HG02763 (cell line): ENCODE measurements at regions not wholly inside any gene's neighbourhood (a gene's known extent, or its start where the extent isn't known, plus 50 kb on each side); places are given as distances from the start of the nearest gene placed in this dataset.

Experiments
- ATAC-seq: cut with Tn5 transposase; IDR thresholded peaks from one replicate; pipeline ENCODE4 v1.9.1; 2021; ENCODE audit warnings: mild to moderate bottlenecking, moderate library complexity; ENCODE audit not compliant: unreplicated experiment

DNA sequence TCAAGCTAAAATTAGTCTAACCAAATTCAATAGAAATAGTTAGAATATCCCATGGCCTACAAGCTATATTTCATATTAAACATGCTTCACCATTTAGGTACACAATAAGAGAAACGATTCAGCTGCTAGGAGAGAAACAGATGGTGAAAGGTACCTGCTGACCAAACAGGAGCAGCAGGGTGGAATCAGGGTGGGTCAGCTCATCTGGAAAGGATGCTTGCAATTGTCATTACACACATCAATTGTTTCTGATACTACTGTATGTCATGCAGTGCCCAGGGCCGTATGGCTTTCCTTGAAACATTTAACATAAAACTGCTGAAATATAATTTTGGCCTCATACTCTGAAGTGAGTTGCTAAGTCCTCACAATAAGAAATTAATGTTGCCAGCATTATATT, 776.0 kb downstream of the DACH1 start:
- ATAC-seq: no peak

DNA sequence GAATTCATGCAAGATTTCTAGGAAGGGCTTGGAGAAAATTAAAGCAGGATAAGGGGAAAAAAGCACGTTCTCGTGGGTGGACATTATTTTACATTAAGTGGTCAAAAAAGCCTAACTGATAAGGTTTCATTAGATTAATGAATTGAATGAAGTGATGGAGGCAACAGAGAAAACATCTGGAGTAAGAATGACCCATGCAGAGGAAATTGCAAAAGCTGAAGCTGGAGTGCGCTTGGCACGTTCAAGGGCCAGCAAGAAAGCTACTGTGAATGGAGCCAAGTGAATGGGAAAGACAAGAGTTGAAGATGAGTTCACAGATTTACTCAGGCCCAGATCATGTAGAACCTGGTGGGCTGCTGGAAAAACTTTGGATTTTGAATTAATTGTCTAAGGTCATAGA, 777.9 kb downstream of the DACH1 start:
- no peak for ATAC-seq

DNA sequence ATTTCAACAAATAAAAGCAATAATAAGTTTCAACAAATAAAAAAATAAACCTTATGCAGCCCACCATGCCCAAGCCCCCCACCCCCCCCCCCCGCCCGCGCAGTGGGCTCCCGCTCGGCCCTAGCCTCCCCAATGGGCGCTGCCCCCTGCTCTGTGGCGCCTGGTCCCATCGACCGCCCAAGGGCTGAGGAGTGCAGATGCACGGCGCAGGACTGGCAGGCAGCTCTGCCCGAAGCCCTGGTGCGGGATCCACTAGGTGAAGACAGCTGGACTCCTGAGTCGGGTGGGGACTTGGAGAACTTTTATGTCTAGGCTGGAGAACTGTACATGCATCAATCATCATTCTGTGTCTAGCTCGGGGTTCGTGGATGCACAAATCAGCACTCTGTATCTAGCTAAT, 779.6 kb downstream of the DACH1 start:
- no peak for ATAC-seq

DNA sequence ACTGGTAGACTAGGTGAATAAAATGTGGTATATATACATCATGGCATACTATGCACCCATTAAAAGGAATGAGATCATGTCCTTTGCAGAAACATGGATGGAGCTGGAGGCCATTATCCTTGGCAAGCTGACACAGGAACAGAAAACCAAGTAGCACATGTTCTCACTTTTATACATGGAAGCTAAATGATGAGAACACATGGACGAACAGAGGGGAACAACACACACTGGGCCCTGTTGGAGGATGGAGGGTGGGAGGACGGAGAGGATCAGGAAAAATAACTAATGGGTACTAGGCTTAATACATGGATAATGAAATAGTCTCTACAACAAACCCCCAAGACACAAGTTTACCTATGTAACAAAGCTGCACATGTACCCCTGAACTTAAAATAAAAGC, 780.0 kb downstream of the DACH1 start:
- no peak for ATAC-seq

DNA sequence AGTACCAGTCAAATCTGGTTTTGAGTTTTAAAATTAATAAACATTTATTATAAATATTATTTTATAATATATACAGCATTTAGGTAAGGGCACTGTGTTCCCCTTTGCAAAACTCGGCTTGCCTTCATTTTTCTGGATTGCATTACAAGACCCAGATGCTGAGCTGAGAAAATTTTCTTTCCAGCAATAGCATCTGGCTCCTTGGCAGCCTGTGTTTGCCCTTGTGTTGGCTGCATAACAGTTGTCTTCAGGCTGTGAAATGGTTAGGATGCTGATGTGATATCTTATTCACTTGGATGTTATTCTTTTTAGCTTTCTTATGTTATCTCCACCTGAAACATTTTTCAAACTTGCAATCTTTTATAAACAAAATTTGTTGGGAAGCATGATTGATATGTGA, 784.4 kb downstream of the DACH1 start:
- ATAC-seq: no peak

DNA sequence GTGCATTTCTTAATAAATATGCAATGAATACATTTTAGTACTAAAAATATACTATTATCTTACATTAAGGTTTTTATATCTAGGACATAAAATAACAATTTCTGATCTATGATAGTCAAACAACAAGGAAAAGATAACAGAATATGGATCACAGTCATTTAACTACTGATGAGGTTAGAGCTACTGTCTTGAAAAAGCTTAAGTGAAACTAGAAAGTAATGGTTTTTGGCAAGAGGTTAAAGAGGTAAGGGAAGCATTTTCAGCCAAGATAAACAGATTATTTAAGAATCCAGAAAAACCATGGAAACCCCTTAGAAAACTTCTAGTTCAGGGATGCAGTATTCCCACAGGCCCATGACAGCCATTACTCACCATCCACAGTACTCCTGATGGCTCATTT, 787.4 kb downstream of the DACH1 start:
- ATAC-seq: no peak

DNA sequence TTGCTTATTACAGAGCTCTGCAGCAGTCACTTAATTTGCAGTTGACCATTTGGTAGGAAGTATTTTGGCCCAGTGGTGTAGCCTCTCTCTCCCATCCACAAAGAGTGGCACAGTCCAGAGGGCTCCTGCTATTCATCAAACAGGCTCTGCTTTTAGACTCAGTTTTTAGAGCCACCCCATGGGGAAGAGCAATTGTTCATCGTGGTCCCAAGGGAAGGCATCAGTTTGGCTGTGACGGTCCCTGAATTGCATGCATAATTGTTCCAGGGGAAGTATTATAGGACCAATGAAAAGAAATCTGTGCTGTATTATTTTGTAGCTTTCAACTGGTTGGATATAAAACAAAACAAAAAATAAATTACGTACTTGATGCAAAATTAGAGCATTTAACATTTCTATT, 799.0 kb downstream of the DACH1 start:
- no peak for ATAC-seq

DNA sequence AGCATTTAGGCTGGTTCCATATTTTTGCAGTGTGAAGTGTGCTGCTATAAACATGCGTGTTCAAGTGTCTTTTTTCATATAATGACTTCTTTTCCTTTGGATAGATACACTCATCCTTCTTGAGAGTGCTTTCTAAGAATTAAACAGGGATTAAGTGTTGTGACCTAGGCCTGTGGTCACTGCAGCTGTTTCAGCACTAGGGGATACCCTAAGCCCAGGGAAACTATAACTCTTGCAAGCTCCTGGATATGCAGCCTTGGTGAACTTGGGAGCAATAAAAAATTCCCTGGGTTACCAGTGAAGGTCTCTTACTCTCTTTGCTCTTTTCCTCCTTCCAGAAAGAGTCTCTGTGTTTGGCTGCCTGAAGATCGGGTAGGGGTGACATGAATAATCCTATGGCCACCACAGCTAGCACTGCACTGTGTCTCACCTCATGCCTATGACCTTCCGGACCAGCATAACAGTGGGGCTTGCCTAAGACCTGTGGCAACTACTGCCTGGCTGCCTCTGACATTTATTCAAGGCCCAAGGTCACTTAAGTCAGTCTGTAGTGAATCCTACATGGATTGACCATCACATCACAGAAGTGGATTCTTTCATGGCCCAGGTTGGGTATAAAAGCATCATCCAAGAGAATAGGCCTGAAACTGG, 799.7 kb downstream of the DACH1 start:
- no peak for ATAC-seq

DNA sequence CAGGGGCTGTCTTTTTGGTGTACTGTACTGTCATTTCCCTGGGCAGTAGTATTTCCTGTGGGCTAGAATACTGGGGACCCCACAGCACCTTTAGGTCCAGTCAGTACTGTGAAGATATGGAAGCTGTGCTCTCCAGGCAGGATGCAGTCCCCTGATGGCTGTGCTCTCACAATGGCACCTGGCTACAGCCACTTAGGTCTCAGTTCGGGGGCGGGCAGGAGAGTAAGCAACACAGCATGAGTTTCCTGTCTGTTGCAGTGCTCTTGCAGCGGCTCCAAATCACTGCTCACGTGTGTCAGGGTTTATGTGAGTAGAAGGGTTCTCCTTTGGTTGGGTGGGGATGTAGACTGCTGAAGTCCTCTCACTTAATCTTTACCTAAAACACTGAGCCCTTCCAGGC, 810.4 kb downstream of the DACH1 start:
- no peak for ATAC-seq

DNA sequence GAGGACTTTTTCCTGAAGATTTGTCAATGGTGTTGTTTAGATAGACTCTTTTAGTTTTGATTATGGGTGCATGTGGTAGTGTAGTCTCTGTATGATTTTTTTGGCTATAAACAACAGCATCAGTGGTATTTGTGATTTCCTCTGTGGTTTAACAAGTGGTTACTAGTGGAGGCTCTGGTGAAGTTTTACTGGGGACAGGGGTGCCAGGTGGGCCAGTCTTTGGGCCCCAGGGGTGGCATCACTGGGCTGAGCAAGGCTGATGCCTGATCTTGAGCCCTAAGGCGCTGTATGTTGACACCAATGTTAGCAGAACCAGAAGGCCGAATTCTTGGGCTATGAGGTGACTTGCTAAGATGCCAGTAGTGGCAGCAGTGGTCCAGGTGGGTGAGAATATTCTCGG, 811.4 kb downstream of the DACH1 start:
- ATAC-seq: no peak

DNA sequence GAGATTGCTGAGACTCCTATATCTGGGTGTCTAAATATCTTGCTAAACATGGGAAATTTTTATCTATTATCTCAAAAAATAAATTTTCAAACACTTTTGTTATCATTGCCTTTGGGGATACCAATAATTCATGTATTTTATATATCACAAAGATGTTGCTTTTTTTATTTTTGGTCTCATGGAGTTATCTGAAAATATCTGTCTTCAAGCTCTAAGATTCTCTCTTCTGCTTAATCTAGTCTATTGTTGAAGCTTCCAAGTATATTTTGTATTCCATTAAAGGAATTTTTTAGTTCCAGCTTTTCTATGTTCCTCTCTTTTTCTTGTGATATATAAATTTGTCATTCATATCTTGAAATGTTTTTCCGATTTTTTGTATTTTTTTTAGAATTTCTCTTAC, 812.0 kb downstream of the DACH1 start:
- no peak for ATAC-seq

DNA sequence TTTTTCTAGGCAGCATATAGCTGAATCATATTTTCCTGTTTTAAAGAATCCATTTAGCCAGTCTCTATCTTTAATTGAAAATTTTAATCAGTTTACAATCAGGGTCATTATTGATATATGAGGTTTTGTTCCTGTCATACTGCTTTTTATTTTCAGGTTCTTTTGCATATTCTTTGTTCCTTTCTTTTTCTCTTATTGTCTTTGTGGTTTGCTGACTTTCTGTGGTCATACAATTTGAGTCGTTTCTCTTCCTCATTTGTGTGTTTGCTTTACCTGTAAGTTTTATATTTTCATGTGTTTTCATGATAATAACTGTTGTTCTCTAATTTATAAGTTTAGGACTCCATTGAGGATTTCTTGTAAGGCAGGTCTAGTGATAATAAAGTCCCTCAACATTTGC, 812.6 kb downstream of the DACH1 start:
- peak; percentile 62 for ATAC-seq

DNA sequence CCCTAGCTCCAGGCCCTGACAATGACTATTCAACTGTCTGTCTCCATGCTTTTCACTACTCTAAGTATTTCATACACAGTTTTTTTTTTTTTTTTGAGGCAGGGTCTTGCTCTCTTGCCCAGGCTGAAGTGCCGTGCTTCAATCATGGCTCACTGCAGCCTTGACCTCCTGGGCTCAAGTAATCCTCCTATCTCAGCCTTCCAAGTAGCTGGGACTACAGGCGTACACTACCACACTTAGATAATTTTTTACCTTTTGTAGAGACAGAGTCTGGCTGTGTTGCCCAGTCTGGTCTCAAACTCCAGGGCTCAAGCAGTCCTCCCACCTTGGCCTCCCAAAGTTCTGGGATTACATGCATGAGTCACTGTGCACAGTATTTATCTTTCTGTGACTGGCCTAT, 815.4 kb downstream of the DACH1 start:
- no peak for ATAC-seq

DNA sequence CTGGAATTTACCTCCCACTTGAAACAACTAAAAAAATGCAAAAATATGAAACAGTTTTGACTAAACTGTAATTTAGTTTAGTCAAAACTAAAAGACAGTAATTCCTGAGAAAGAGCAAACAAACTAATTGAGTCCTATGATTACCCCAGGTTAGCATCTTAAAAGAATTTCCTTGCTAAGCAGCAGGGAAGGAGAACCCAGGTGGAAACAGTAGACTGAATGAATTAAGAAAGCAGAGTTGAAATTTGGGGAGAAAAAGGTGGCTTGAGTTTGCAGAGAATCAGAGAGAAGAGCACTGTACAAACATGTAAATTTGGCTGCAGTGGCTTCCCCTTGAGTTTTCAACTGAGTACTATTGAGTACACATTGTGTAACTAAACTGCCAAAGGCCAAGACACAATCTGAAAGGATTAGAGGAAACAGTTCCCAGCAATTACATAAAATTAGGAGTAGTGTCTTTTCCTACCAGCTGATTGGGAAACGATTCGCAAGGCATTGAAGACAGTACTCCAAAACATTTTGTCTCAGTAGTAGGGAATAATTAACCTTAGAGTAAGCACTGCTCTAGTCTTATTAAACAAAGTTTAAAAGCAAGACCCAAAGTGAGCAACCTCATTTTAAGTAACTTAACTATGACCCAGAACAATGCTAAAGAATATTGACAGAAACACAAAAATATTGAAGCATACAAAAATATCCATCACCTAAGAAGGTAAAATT, 820.5 kb downstream of the DACH1 start:
- ATAC-seq: no peak

DNA sequence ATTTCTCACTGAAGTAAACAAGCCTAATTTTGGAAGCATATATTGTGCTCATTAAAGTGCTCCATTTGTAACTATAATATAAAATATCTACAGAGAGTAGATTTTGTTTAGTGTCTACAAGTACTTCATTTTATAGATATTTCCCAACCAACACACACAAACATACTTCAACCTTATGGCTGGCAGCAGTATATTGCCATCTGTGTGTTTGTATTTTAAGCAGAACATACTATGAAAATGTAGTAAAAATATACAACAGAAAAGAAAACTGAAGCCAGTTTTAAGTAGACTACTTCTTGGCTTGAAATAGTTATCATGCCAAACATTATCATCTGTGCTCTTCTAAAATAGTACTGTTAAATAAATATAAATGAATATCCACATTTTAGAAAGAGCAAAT, 821.9 kb downstream of the DACH1 start:
- ATAC-seq: no peak

DNA sequence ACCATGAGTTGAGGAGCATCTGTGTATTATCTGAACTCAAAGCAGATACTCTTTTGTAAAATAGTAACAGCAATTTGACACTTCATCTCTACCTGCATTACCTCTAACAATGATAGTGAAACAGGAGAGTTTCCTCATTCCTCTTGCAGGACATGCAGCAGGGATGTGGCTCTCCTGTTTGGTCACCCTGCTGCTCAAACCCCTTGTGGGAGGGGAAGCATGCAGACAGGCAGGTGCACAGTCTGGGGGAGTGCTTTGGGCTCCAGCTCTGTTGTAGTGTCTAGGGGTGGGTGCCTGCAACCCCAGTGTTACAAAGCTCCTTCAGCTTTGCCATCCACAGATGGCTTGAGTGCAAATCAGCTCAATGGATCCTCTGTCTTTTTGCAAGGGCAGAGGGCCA, 827.6 kb downstream of the DACH1 start:
- ATAC-seq: no peak

DNA sequence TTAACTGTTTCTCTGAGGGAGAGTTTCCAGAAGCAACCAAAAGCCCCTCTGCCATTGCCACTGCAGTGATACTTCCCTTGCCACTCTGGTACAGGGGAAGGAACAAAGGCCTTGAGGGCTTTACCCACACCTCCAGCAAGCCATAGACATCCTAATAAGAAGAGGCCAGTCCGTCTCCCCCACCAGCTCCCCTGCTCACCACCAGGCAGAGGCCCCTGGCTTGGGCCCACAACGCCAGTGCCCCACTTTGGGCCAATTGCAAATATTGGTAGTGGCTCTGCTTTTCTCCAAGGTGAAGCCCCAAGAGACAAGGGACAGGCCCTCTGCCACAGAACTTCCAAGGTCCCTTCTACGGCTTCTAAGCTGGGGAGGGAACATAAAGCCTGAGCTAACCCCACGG, 833.0 kb downstream of the DACH1 start:
- no peak for ATAC-seq

DNA sequence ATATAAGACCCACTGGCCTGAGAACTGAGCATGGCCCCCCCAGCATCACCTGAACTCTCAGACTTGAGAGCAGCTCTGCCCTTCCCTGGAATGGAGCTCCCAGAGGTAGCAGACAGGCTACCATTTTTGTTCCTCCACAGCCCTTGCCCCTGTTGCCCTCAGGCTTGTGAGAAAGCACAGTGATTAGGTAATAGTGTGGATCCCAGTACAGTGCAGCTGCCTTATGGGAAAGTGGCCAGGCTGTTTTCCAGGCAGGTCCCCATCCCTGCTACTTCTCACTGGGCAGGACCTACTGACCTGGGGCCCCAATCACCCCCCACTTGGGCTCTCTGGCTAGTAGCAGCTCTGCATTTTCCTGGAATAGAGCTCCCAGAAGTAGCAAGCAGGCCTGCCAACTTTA, 834.0 kb downstream of the DACH1 start:
- ATAC-seq: no peak

DNA sequence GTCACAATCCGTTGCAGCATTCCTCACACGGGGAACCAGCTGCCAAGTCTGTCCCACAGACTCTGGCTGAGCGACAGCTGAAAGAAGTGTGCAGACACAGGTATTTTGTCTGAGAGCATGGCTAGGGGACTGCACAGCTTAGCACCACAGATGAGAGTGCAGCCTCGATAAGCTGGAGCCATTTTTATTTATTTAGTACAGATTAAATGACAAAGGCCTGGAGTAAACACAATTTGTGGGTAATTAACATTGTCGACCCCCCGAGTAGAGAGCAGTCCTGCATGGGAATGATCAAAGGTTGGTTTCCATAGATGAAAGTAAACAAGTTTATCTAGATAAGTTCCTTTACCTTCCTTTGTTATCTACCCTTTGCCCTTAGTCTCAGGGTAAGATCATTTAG, 836.2 kb downstream of the DACH1 start:
- no peak for ATAC-seq

DNA sequence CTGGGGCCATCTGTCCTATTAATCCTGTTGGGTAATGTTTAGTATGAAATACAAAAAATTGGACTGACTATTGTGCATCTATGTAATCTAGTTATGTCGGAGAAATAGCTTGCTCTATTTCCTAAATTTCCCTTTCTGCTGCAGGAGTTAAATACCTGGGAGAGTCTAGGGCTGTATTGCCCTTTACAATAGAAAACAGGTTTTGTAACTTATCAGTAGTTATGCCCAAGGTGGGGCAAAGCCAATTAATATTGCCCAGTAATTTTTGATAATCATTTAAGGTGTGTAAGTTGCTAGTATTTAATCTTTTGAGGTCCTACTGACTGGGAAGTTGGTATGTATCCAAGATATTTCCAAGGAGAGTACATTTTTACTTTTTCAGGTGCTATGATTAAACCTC, 838.1 kb downstream of the DACH1 start:
- no peak for ATAC-seq

DNA sequence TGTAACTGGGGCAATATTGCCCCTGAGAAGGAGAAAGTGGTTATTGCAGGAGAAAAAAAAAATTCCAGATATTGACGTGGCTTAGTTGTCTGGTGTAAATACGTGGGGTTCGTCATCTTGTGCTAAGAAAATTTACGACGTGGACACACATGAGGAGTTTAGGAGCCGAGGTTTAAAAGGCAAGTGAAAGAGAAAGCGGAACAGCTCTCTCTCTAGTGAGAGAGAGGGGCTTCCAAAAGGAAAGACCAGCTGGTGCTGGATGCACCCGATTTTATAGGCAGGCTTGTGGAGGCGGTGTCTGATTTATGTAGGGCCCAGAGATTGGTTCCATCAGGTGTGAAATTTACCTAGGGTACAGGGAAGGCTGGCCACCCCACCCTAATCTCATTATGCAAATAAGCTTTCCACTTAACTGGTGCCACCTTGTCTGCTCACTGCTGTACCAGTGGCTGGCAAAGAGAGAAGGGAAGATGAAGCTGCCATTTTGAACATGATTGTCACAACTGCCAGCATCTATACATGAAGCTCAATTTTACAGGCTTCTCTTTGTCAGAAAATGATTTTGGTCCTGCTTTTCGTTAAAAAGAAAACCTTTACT, 845.1 kb downstream of the DACH1 start:
- ATAC-seq: no peak

DNA sequence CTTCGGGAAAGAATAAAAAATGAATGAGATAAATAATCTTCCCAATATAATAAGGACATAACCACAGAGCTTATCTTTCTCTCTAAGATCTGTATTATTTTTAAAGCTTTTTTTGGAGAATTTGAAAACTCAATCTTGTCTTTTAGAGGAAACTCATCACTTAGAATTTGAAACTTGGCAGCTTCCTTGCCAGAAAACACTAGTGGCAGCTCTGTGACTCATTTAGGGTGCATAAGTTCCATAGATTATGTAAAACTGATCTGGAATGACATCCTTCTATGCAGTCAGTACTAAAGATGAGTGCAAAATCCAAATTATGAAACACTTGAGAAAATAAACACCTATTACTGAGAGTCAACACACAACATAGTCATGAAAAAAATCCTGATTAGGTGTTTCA, 848.0 kb downstream of the DACH1 start:
- ATAC-seq: no peak

DNA sequence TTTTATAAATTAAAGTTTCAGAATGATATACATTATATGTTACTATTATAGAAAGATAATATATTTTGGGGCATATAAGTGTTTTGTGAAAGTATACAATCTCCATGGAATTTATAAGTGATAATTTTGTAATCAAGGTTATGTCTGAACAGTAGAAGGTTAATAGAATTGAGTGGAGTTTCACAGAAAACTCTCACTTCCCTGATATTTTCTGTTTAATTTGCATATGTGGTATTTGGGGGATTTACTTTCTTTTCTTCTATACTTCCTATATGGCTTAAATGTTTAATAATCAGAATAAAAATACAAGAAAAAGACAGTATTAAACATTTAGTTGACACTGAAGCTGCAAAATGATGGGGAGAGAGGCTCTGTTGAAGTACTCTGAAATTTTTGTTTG, 848.5 kb downstream of the DACH1 start:
- no peak for ATAC-seq
